NCI-H524 (cell line): ENCODE measurements at regions not wholly inside any gene's neighbourhood (a gene's known extent, or its start where the extent isn't known, plus 50 kb on each side); places are given as distances from the start of the nearest gene placed in this dataset.

Experiments used
- DNase-seq, 2 experiments: peaks; one replicate each; lab custom pipeline; 2025; lab: John Stamatoyannopoulos, UW

DNA sequence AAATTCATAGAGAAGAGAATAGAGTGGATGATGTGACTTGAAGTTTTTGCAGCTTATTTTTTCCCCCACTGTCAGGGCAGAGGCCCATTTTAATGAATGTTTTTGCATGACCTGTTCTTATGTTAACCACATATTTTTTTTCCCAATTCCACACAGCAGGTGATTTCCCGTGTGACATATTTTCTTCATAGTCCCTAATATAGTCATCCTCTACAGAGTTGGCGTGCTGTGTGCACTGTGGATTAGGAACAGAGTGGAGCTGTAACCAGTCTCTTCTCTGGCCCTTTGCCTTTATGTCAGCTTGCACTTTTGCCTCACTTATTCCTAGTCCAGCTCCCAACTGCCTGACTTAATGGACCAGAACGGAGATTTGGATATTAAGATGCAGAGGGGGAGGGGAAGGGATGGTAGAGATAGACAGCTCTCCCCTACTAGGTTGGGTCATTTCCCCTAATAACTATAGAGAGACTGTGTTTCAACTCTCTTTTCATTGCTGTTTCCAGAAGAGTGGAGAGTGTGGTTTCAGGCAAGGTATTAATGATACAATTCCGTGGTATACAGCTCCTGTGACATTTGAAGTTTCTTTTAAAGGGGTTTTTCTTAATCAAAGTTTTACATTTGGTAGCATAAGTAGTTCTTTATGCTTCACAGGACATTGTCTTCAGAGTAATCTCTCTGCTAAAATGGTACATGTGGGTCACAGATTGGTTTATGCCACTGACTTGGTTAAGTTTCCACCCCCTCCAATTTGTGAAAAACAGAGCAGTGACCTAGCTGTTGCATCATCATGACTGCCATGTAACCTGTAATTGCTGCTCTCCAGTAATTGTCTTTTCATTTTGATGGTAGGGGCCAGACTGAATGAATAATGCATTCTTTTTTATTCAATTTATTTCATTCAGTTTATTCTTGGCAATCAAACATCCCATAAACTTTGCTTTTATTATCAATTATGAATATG lies 161.3 kb downstream of the HAUS1 start:
- DNase-seq: no peak

- DNase-seq: no peak
Observed at GRCh38 chr18:46266473-46266872, 162.3 kb downstream of the HAUS1 start.

- no peak for DNase-seq
Observed at GRCh38 chr18:46268671-46269070, 164.5 kb downstream of the HAUS1 start.

DNA sequence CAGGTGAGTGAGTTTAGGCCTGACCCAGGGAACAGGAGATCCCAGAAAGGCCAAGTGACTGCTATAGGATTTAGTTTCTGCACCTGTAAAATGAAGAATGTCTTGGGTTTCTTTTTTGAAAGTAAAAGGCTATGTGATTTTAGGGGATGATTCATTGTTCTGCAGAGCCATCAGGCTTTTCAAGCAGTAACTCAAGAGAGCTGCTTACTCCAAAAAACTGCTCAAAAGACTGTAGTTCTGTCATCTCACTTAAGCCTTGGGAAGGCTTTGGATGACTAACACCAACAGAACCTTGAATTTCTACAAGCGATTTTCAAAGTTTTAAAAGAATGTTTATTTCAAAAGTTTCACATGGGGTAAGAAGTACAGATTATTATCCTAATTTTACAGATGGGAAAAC lies 165.1 kb downstream of the HAUS1 start:
- DNase-seq: no peak

DNA sequence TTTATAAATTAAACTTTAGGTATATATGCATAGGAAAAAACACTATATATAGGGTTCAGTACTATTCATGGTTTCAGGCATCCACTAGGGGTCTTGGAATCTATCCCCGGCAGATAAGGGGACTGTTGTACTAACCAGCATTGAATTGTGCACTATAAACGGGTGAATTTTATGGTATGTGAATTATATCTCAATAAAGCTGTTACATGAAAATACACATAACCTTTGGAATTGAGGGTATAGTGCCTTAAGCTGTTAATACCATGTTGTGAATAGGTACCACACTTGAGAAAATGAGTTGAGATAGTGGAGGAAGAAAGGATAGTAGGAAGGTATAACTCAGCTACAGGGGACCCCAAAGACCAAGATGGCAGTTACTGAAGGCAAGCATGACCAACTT lies 167.3 kb downstream of the HAUS1 start:
- DNase-seq: no peak

DNA sequence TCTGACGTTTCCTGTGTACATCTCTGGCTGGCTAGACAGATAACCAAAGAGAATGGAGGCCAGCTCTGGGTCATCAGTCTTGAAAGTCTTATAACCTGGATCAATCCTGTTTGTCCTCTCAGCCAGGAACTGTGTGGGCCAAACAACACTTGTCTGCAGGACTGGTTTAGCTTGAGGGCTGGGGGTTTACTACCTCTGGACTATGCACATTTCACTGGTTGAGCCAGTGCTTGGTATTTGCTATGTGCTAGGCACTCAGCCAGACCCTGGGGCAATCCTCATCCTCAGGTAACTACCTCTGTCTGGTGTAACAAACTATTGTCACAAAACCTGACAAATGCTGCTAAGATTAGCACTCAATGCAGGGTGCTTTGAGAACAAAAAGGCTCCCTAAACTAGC lies 169.7 kb downstream of the HAUS1 start:
- DNase-seq: no peak

- no peak for DNase-seq
Observed at GRCh38 chr18:46274266-46274665, 170.1 kb downstream of the HAUS1 start.

DNA sequence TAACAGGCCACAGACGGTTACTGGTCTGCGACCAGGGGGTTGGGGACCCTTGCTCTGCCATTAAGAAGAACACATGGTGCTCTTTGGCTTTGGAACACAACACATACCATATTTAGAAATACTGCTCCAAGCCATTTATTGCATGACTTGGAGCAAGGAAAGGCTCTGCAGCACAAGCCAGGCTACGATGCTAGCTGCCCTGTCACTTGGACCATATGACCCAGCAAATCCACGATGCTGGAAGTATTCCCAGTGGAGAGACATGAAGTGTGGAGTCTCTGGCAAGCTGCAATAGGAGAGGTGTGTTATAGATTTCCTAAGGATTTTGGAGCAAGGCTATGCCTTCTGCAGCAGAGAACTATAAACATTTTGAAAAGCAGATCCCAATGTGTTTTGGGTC lies 171.2 kb downstream of the HAUS1 start:
- DNase-seq: no peak

- no peak for DNase-seq
Observed at GRCh38 chr18:46276748-46277147, 172.6 kb downstream of the HAUS1 start.

DNA sequence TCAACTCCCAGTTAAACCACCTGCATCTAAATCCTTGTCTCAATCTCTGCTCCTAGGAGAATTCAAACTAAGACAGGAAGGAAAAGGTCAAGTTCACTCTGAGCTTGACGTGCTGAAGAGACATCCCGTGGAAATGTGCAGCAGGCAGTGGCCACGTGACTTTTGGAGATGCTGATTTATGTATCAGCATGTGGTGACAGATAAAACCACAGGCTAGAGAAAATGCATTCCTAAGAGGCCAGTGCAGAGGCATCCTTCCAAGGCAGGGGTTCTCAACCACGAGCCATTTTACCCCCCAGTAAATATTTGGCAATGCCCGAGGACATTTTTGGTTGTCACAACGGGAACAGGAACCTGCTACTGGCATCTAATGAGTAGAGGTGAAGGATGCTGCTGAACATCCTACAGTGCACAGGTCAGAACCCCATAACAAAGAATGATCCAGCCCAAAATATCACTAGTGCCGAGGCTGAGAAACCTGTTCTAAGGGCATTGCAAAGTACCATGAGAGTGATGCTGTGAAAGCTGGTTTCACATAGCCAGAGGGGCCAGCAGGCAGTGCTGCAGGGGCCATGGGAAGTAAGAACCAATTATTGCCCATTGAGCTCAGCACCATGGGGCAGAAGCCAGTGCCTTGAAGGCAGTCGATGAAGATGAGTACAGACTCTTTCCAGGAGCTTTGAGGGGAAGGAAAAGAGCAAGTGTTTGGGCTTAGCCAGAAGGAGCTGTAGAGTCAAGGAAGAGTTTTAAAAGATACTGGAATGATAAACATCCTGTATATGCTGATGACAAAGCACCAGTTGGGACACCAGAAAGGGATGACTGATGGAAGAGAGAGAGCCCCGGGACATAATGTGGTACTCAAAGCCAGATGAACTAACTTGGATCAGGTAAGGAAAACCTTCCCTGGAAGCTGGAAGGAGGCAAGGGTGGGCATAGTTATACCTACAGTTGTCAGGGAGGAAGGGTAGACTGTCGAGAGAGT lies 174.6 kb downstream of the HAUS1 start:
- no peak for DNase-seq

- no peak for DNase-seq
Observed at GRCh38 chr18:46279673-46280072, 175.5 kb downstream of the HAUS1 start.

DNA sequence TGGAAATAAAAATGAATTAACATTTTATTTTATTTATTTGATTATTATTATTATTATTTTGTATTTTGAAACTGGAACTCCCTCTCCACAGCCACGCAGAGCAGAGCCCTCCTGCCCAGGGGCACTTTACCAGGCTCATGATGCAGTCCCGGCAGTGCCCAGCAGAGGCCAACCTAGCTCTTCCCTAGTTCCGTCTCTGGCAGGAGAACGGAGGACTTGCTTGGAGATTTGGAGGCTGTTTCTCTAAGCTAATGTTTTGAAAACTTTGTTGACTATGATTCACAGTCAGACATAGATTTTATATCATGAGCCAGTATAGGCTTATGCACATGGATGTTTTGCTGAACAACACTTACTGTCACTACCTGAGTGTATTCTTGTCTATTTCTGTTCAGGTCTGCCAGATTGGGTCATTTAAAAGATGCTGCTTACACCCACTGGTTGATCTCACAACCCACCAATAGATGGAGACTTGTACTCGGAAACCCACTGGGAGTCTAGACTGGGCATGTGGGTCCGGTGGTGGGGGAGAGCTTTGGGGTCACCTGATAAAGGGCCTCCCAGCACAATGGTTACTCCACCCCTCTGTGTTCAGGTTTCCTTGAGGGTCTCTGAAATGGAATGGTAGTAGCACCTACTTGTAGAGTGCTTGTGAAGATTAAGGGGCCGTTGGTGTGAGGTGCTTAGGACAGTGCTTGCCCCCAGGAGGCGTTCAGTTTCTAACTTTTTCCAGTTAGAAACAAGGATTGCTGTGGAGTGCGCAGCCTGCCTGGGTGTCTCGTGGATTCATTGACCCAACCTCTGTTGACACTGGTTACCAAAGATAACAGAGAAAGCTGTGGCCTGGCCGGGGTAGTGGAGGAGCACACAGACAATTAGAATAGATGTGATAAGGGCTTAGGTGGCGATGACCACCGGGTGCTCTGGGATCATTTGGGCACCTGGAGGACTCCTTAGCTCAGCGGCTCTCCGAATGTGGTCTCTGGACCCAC lies 177.3 kb downstream of the HAUS1 start:
- peak; percentile 16 to 70 for DNase-seq

DNA sequence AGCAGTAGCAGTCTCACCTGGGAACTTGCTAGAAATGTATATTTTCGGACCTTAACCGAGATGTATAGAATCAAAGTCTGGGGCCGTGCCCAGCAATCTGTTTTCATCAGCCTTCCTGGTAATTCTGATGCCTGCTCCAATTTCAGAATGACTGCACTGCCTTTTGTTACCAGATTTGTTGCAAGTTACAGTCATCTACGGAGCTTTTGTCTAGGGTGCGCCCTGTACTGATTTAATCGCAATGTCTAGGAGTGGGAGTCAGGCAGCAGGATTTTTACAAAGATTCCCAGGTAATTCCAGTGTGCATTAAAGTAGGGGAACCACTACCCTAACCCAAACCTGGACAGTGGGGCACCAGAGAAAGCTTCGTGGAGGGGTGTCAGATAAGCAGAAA lies 178.0 kb downstream of the HAUS1 start:
- DNase-seq: no peak

- DNase-seq: no peak
Observed at GRCh38 chr18:46282646-46283045, 178.5 kb downstream of the HAUS1 start.

GRCh38 chr18:46283268-46283667 lies 179.1 kb downstream of the HAUS1 start:
- no peak for DNase-seq

GRCh38 chr18:46283895-46284295 lies 179.7 kb downstream of the HAUS1 start:
- DNase-seq: peak; percentile 72 to 89

- DNase-seq: no peak
Observed at GRCh38 chr18:46289463-46289862, 185.3 kb downstream of the HAUS1 start.

GRCh38 chr18:46289931-46290330 lies 185.7 kb downstream of the HAUS1 start:
- DNase-seq: no peak

DNA sequence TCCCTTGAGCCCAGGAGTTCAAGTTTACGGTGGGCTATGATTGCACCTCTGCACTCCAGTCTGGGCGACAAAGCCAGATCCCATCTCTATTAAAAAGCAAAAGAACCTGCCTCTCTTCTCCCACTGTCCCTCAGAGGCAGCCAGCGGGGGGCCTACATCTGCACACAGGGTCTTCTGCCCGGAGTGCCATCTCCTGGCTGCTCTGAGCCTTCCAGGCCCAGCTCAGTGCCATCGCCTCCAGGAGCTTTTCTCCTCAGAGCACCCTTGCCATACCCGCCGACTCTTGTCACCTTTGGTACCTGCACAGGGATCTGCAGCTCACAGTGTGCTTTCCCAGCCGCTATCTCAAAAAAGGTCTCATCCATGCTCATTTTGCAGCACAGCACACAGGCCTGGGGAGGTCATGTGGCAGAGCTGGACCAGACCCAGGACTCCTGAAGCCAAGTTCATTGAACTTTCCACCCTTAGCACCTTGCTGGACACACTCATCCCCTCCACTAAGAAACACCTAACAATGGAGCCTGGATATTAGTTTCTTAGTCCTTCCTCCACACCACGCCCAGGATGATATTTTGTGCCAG lies 186.3 kb downstream of the HAUS1 start:
- peak in 1 of 2 experiments; percentile 12 for DNase-seq

- peak; percentile 17 to 34 for DNase-seq
Observed at GRCh38 chr18:46291149-46291548, 187.0 kb downstream of the HAUS1 start.

DNA sequence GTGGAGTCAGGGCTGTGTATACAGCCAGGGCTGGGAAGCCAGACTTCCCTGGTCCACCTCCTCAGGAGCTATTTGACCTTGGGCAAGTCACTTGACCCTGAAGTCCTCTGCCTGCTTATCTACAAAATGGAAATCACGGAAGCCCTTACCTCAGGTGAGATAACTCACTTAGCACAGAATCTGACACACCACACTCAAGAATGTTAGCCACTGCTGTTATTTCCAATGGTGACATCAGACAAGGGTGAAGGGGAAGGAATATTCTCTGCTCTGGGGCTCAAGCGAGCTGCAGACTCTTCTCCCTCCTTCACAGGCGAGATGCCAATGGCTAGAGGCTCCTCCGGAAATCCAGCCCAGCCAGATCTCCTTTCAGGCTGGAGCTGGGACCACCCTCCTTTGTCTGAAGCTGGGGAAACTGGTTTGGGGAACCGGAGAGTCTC lies 189.6 kb downstream of the HAUS1 start:
- no peak for DNase-seq
